ENCODE measurements at regions not wholly inside any gene's neighbourhood (a gene's known extent, or its start where the extent isn't known, plus 50 kb on each side); places are given as distances from the start of the nearest gene placed in this dataset.

DNA sequence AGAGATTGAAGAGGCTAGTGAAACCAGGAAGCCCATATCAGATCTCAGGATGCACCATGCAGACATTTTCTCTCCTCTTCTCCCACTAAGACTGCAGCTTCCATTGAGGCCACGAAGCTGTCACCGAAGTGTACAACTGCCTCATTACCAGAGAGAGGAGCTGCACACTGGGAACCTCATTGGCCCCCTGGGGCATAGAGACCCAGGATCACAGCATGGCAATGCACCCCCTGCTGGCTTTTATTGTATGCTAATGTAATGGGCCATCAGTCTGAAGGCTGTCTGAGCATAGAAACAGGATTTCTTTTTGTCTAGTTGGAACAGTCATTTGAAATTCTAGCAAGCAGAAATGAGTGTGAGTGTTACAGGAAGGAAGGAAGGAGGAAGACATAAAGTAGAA is 861.6 kb upstream of the CELF4 start:
- H3K27me3 Mint-ChIP-seq = no peaks in the 10 kb centered on the region
- peak overlapping the region in 1 of 2 donors; percentile 2 for H3K27ac Mint-ChIP-seq
- H3K4me1 Mint-ChIP-seq = no peaks in the 10 kb centered on the region
- no peak overlapping the region for H3K4me3 Mint-ChIP-seq
- no peaks in the 10 kb centered on the region for H3K9me3 Mint-ChIP-seq
- no peak for ATAC-seq
- no peak for DNase-seq

DNA sequence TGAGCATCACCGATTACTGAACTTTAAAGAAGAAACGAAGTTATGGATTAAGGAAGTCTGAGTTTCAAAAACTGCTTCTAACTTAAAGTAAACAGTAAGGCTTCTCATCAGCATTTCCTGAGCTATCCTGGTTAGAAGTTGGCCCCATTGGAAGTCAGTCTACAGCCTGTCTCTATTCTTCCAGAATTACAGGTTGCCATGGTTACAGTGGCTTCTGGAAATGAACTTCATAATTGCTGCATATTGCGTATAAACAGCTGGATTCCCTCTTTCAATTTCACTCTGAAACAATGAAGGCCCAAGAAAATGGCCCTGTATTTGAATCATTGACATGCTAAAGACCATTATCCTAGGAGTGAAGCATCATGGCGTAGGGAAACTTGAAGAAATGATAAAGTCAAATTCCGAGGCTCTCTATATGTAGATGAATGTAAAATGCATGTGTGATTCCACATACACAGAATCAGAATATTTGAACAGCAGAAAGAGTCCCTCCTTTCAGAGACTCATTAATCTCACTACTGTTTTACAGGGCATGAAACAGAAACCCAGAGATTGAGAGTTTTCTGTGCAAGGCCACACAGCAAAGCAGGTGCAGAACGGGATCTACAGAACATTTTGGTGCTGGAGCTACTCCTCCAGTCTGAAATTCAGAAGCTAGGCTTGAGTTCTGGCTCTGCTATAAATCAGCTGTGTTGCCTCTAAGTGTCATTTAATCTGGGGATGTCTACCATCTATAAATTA is 856.4 kb upstream of the CELF4 start:
- Mint-ChIP-seq H3K4me1 (no peaks in the 10 kb centered on the region), H3K27me3 (no peaks in the 10 kb centered on the region), H3K4me3 (no peak overlapping the region), H3K27ac (no peak overlapping the region), H3K9me3 (no peaks in the 10 kb centered on the region)
- DNase-seq (no peak), ATAC-seq (no peak)

DNA sequence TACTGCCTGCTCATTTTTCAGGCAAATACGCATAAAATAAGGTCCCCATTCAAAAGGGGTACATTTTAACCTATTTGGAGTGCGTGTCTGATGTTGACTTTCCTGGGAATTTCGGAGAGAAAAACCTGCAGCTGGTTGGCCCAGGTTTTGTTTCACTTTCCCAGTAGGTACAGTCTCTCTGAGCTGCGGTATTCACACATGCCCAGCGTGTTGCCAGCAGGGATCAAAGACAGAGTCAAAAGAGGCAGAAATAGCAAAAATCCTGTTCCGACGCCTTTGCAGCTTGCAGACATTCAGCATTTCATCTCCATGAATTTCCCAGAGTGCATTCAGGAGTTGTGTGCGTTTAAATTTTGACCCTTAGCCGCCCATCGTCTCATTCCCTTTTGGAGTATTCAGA is 855.4 kb upstream of the CELF4 start:
- DNase-seq = no peak
- no peaks in the 10 kb centered on the region for H3K27me3 Mint-ChIP-seq
- H3K9me3 Mint-ChIP-seq = no peaks in the 10 kb centered on the region
- no peaks in the 10 kb centered on the region for H3K4me1 Mint-ChIP-seq
- no peak overlapping the region for H3K4me3 Mint-ChIP-seq
- ATAC-seq = no peak
- H3K27ac Mint-ChIP-seq = no peak overlapping the region

DNA sequence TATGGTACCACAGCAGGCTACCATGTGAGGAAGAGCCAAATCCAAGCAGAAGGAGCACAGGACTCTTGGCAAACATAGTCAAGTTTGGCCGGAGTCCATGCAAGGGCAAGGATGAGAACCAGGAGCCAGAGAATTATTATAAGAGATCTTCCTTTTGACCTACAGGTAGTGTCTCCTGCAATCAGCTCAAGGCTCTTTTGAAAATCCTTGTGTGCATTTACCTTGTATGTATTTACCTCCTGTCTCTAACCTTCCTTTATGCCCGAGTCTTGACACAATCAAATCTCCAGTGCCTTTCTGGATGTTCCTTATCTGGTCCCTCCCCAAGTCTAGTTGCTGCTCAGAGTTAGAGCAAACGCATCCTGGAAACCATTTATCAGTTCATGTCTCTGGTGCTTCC is 855.0 kb upstream of the CELF4 start:
- DNase-seq (no peak), ATAC-seq (no peak)
- no peaks in the 10 kb centered on the region for H3K9me3 Mint-ChIP-seq
- H3K27ac Mint-ChIP-seq = no peak overlapping the region
- no peak overlapping the region for H3K4me3 Mint-ChIP-seq
- no peaks in the 10 kb centered on the region for H3K27me3 Mint-ChIP-seq
- H3K4me1 Mint-ChIP-seq = no peaks in the 10 kb centered on the region

DNA sequence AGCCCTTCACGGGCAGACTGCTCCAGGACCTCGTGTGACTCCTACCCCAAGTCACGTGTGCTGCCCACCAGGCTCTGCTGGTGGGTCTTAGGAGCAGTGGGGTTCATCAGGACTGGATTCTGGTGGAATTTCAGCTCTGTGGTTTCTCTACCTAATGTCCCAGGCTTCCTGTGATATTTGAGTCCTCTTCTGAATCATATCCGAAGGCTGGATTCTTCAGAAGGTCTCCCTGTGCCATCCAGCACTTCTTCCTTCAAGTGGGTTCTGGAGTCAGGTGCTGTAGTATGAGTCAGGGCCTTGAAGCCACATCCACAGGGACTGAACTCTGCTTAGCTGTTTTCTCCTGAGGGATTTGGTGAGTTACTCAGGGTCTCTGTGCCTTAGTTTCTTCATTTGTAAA is 850.2 kb upstream of the CELF4 start:
- H3K4me1 Mint-ChIP-seq = no peaks in the 10 kb centered on the region
- no peak overlapping the region for H3K27ac Mint-ChIP-seq
- H3K27me3 Mint-ChIP-seq = no peaks in the 10 kb centered on the region
- ATAC-seq (no peak), DNase-seq (no peak)
- no peaks in the 10 kb centered on the region for H3K9me3 Mint-ChIP-seq
- no peak overlapping the region for H3K4me3 Mint-ChIP-seq

DNA sequence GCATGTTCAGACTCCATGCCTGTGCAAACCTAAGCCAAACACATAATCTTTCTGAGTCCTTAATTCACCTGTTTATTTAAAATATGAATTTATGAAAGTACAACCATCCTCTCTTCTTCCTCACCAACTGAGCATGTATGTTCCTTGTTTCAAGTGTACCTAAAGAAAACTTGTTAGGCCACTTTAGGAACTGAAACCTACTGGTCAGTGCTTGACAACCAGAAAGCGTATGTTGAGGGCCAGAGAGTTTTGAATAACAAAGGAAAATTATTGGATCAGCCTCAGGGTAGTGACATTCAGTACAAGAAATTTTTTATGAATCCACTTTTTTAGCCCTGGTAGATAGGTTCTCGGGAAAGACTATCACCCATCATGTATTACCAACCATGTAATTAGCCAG is 847.6 kb upstream of the CELF4 start:
- ATAC-seq (no peak), DNase-seq (no peak)
- no peaks in the 10 kb centered on the region for H3K27me3 Mint-ChIP-seq
- H3K9me3 Mint-ChIP-seq = peaks cover 6 to 8% of the 10 kb centered on the region in 2 donors
- H3K27ac Mint-ChIP-seq = no peak overlapping the region
- H3K4me3 Mint-ChIP-seq = no peak overlapping the region
- H3K4me1 Mint-ChIP-seq = no peaks in the 10 kb centered on the region

DNA sequence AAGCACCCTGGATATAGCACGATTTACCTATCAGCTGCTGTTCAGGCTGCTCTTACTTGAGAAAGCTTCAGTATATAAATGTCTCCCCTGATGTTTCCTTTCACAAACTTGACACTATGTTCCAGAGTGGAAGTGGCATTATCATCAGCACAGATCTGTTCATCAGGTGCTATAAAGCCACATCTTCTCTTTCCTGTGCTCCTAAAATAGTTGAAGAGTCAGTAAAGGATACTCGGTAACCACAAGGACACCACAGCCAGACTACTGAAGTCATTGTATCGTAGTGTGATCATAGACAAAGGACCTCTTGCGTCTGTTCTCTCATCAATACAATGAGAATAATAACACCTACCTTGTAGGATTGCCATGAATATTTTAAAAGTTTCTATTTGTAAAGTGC is 841.0 kb upstream of the CELF4 start:
- Mint-ChIP-seq H3K27me3 (no peaks in the 10 kb centered on the region), H3K27ac (no peak overlapping the region), H3K4me3 (no peak overlapping the region), H3K9me3 (peaks cover 6 to 8% of the 10 kb centered on the region in 2 donors), H3K4me1 (no peaks in the 10 kb centered on the region)
- ATAC-seq (no peak), DNase-seq (no peak)

DNA sequence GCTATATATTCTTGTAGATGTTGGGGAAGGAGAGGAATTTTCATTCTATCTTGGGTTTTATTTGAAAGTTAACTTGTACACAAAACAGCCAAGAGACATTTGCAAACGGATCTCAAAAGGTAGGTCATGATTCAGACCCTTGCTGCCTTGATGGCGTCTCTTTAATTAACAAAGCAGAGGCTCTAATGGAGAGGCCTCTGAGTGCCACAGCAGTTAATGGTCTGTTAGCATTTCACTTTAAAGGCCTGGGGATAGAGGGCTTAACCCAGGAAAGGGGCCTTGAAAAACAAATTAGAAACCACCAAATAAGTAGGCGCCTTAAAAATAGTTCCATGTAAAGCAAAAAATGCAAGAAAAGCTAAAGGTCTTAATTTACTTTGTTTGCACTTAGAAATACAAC is 836.9 kb upstream of the CELF4 start:
- Mint-ChIP-seq H3K27ac (no peak overlapping the region), H3K9me3 (no peaks in the 10 kb centered on the region), H3K4me1 (no peaks in the 10 kb centered on the region), H3K27me3 (no peaks in the 10 kb centered on the region), H3K4me3 (no peak overlapping the region)
- no peak for ATAC-seq
- no peak for DNase-seq

DNA sequence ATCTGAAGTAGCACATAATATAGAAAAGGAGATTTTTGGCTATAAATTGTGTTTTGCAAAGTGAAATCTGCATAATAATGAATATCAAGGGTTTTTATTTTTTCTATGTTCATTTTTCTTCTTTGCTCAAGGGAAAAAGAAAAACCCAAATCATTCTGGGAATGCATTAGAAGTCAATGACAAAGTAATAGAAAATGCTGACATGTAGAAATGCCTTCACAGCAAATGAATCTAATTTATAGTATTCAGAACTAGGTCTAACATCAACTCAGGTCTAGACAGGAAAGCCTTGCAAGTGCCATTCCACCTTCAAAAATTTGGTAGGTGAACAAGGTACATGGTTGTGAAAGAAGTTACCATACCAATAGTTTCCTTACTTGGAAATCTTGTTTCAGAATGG is 831.5 kb upstream of the CELF4 start:
- Mint-ChIP-seq H3K27ac (no peak overlapping the region), H3K4me1 (no peaks in the 10 kb centered on the region), H3K4me3 (no peak overlapping the region), H3K27me3 (no peaks in the 10 kb centered on the region), H3K9me3 (peaks cover 0 to 7% of the 10 kb centered on the region in 2 donors)
- DNase-seq (no peak), ATAC-seq (no peak)

DNA sequence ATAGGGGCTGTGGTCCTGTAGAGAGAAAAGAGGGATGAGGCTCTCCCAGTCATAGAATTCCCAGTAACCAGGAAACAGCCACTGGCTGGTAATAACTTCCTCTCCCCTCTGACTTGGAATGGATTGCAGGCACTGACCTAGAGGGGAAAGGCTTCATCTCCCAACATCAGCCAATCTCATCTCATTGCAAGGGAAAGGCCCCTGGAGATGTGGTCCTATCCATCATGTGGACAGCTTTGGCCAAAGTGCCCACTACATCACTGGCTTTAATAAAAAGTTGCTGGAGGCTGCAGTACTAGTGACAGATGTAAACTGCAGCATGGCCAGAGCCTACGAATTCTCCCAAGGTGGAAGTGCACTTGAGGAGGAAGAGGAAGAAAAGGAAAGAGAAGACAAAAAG is 820.5 kb upstream of the CELF4 start:
- DNase-seq = no peak

DNA sequence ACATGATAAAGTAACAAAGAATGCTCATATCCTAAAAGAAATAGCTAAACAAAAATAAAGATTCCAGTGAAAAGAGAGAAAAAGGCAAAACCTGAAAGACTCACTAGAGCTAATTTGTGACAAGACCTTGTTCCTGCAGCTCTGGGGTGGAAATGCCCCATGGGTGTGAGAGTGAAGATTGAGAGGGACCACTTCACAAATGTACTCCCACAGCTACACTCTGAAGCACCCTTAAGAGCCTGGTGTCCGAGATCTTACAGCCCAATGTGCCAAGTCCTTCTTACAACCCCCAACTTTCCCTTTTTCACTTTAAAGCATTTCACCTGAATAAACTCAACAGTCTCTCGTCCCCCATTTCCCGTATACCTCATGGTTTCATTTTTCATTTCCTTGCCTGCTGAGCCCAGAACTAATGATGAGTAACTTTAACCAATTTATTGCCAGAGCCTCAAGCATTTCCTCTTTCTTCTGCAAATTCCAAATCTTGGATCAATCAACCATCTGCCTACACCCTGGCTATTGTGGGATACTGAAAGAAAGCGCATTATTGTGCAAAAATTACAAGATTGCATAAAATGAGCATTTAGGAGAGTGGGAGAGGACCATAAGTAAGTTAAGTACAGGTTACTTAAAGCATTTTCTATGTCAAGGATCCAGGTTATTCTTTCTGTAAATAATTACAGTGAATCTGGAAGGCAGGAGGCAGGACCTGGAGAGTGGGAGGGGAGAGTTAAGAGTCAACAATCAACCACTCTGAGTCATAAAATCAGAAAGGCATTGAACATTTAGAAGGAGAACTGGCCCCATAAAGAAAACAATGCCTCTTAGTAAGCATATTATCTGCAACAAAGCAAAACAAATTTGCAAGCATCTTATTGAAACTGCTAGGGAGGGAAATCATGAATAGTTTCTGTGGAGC is 804.4 kb upstream of the CELF4 start:
- peak overlapping the region in 1 of 2 donors; percentile 20 for H3K4me3 Mint-ChIP-seq
- no peaks in the 10 kb centered on the region for H3K27me3 Mint-ChIP-seq
- peaks cover 11% of the 10 kb centered on the region for H3K4me1 Mint-ChIP-seq
- peaks cover 5 to 12% of the 10 kb centered on the region in 2 donors for H3K9me3 Mint-ChIP-seq
- ATAC-seq (no peak), DNase-seq (no peak)
- peak overlapping the region; percentile 3 to 53 for H3K27ac Mint-ChIP-seq

More for the DNA sequence above, 820.5 kb upstream of the CELF4 start:
- Mint-ChIP-seq H3K27ac (no peak overlapping the region), H3K9me3 (no peaks in the 10 kb centered on the region), H3K4me3 (no peak overlapping the region), H3K27me3 (no peaks in the 10 kb centered on the region), H3K4me1 (no peaks in the 10 kb centered on the region)
- no peak for ATAC-seq

DNA sequence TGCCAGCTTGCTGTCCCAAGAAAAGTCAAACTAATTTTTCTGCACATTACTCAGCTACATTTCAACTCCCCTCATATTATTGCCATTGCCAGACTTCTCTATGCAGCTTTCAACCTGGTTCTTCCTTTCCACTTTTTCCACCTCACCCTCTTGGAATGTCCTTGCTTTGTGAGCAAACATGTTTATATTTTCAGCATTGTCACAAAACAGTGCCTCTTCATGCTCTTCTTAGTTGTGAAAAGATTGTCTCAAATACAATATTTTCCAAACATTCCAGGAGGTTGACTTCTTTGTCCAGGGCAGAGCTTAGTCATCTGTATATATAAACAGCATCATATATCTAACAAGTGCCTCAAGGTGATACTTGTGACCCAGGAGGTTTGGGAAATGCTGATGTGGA is 803.3 kb upstream of the CELF4 start:
- no peak overlapping the region for H3K27ac Mint-ChIP-seq
- H3K4me1 Mint-ChIP-seq = peaks cover 11% of the 10 kb centered on the region
- H3K4me3 Mint-ChIP-seq = no peak overlapping the region
- no peak for DNase-seq
- ATAC-seq = no peak
- H3K9me3 Mint-ChIP-seq = peaks cover 5 to 12% of the 10 kb centered on the region in 2 donors
- H3K27me3 Mint-ChIP-seq = no peaks in the 10 kb centered on the region

DNA sequence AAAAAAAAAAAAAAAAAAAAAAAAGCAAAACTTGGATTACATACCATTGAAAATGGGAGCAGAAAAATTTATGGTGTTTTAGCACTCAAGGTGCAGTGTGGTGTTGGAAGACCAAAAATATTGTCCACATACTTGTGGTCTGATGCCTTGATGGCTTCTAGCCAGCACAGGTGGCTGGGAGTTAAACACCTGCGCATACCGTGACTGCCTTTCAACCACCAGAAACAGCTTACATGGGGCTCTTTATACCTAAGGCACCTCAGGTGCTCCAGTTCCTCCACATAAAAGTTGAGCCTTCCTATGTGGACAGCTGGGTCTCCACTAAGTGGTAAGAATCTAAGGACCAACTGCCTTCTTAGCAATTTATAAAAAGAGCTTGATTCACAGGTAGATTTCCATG is 802.6 kb upstream of the CELF4 start:
- peaks cover 5 to 12% of the 10 kb centered on the region in 2 donors for H3K9me3 Mint-ChIP-seq
- H3K27ac Mint-ChIP-seq = no peak overlapping the region
- no peak for ATAC-seq
- H3K4me1 Mint-ChIP-seq = peaks cover 11% of the 10 kb centered on the region
- no peak overlapping the region for H3K4me3 Mint-ChIP-seq
- DNase-seq = no peak
- H3K27me3 Mint-ChIP-seq = no peaks in the 10 kb centered on the region

DNA sequence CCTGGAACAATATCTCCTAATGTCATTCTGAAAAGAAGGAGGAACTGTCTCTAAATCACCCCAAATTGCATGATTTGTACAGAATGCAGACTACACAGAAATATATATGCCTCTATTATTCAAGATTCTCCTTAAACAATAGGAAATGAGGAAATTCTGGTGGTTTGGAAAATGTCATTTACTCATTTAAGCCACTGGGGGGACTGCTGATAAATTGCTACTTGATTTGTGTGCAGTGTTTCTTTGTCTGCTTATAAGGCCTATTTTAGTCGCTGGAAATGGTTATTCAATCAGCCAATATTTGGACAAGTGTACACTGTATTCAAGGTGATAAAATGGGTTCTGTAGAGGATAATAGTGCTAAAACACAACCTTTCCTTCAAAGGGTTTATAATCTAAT is 801.9 kb upstream of the CELF4 start:
- no peak for DNase-seq
- Mint-ChIP-seq H3K4me3 (no peak overlapping the region), H3K27ac (no peak overlapping the region), H3K9me3 (peaks cover 5 to 12% of the 10 kb centered on the region in 2 donors), H3K4me1 (peaks cover 11% of the 10 kb centered on the region), H3K27me3 (no peaks in the 10 kb centered on the region)
- no peak for ATAC-seq

DNA sequence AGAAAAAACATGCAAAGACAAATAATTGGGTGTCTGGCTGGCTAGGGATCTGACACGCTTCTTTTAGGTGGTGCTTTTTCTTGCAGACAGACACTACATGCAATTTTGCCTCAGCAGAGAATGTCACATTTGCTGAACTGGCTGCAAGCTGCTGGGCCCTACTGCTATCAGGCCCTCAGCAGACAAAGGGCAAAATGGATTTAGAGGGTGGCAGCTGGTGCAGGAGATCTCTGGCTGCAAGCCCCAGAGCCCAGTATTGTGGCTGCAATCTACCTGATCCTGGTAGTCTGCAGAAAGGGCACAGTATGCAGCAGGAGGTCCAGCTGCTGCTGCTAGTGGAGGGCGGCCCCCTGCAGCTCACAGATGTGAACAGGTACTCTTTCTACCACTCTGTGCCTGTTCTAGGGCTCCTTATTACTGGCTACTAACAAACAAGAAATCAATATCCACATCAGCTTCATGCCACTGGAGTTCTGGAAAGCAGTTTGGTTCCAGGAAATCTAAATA is 796.7 kb upstream of the CELF4 start:
- no peaks in the 10 kb centered on the region for H3K27me3 Mint-ChIP-seq
- DNase-seq = no peak
- peak overlapping the region in 1 of 2 donors; percentile 31 for H3K27ac Mint-ChIP-seq
- H3K9me3 Mint-ChIP-seq = peaks cover 0 to 5% of the 10 kb centered on the region in 2 donors
- no peak overlapping the region for H3K4me3 Mint-ChIP-seq
- no peak for ATAC-seq
- H3K4me1 Mint-ChIP-seq = no peaks in the 10 kb centered on the region
